C4-2B (cell line): ENCODE measurements at regions not wholly inside any gene's neighbourhood (a gene's known extent, or its start where the extent isn't known, plus 50 kb on each side); places are given as distances from the start of the nearest gene placed in this dataset.

Source experiments
- ZFX ChIP-seq: fragments of 450-650 bp; IDR thresholded peaks from 2 replicates; pipeline ENCODE4 v1.6.1; 2017
- TF ChIP-seq, protein P1 (sequence below): fragments of 450-650 bp; conservative IDR thresholded peaks from 2 replicates; pipeline ENCODE4 v1.5.1; 2017; ENCODE audit warnings: mild to moderate bottlenecking

DNA sequence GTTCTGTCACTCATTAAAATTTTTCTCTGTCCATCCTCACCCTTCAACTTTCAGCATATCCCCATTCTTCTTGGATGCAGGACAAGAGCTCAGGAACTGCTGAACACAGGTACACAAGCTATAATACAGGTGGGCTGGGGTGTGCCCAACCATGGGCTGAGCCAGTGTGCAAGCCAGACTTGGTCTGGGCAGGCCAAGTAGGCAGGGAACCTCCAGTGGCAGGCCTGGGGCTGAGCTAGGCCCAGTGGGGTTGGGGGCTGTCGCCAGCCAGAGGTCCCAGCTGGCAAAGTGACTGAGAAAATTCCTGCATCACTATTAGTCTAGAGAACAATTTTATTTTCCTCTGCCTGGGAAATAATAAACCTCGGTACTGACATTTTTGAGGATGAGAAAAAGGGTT lies 202.9 kb downstream of the LRRC3B start:
- TF ChIP-seq, protein P1, sequence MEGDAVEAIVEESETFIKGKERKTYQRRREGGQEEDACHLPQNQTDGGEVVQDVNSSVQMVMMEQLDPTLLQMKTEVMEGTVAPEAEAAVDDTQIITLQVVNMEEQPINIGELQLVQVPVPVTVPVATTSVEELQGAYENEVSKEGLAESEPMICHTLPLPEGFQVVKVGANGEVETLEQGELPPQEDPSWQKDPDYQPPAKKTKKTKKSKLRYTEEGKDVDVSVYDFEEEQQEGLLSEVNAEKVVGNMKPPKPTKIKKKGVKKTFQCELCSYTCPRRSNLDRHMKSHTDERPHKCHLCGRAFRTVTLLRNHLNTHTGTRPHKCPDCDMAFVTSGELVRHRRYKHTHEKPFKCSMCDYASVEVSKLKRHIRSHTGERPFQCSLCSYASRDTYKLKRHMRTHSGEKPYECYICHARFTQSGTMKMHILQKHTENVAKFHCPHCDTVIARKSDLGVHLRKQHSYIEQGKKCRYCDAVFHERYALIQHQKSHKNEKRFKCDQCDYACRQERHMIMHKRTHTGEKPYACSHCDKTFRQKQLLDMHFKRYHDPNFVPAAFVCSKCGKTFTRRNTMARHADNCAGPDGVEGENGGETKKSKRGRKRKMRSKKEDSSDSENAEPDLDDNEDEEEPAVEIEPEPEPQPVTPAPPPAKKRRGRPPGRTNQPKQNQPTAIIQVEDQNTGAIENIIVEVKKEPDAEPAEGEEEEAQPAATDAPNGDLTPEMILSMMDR = no peak
- TF ChIP-seq ZFX = no peak
